ENCODE measurements at regions not wholly inside any gene's neighbourhood (a gene's known extent, or its start where the extent isn't known, plus 50 kb on each side); places are given as distances from the start of the nearest gene placed in this dataset.

GRCh38 chr18:76571689-76572088, 76.6 kb upstream of the ZNF516 start:
- intact Hi-C loops (cut with micrococcal nuclease): no loop called here
- in situ Hi-C loops (cut with MboI; ENCODE audit: low sequenced_read_pairs): no loop called here
- no peak overlapping the region for H2AK5ac ChIP-seq (ENCODE audit: low read depth, low read length)
- H2AK9ac ChIP-seq (replicated peaks; ENCODE audit: low read depth, low read length, poor library complexity): no peak overlapping the region
- WGBS, 2 experiments (ENCODE audit: extremely low coverage in 2 of 2, insufficient read length in 1 of 2): no CpG with 5 or more reads among the region's 3 CpGs
- no peak overlapping the region for H4K8ac ChIP-seq (ENCODE audit: low read depth in 2 of 2, low read length in 2 of 2)
- no peak overlapping the region for H3K4me2 ChIP-seq (ENCODE audit: low read depth, low read length)
- TF ChIP-seq NFE2L2 (IDR thresholded peaks at IDR 0.05; ENCODE audit: low read depth, low read length): no peak
- H4K91ac ChIP-seq (ENCODE audit: insufficient read depth, low read depth, low read length): no peak overlapping the region
- dilution Hi-C loops (cut with HindIII; ENCODE audit: low sequenced_read_pairs, unreplicated experiment): no loop called here
- ATAC-seq (ENCODE audit: low read depth) (no peak), DNase-seq (no peak)
- no peaks in the 10 kb centered on the region for H4K20me1 ChIP-seq (ENCODE audit: insufficient read depth, low read length)
- no peak overlapping the region for H3K9ac ChIP-seq (ENCODE audit: low read depth, low read length)
- CTCF ChIA-PET: interaction anchor here (1.3 kb wide), 1 partner anchor 11 kb away, joined by 3 read pairs; no protein-coding TSS in a partner anchor
- H3K9me1 ChIP-seq (ENCODE audit: insufficient read depth, low read length): peaks cover 16% of the 10 kb centered on the region
- no peak overlapping the region for H2BK20ac ChIP-seq (ENCODE audit: low read depth, low read length)
- no peak overlapping the region for H4K5ac ChIP-seq (ENCODE audit: low read depth, low read length)
- H3K56ac ChIP-seq (ENCODE audit: extremely low read depth, insufficient read depth, low read length): no peak overlapping the region
- POLR2A ChIA-PET (ENCODE audit: unreplicated experiment): no interaction called here
- no peak overlapping the region for H2BK5ac ChIP-seq (ENCODE audit: low read depth, low read length, poor library complexity, severe bottlenecking)
- H3K4me1 ChIP-seq (ENCODE audit: control insufficient read depth, insufficient read depth, low read length): peaks cover 12% of the 10 kb centered on the region
- no TSS peak for BruUV-seq (replicated peaks)
- H3K23ac ChIP-seq (ENCODE audit: low read depth, low read length): no peak overlapping the region
- no peaks in the 10 kb centered on the region for H3K9me3 ChIP-seq (ENCODE audit: control insufficient read depth, insufficient read depth, low read length)
- no peaks in the 10 kb centered on the region for H3K27me3 ChIP-seq (ENCODE audit: control insufficient read depth, insufficient read depth, low read length)
- H3K4me3 ChIP-seq (ENCODE audit: insufficient read depth, low read depth, low read length): no peak overlapping the region
- H2BK15ac ChIP-seq (ENCODE audit: low read depth, low read length): no peak overlapping the region
- peaks cover 2 to 26% of the 10 kb centered on the region in 2 experiments; a peak in 3 of 4 replicates for H3K79me1 ChIP-seq (ENCODE audit: low read depth in 1 of 2, low read length in 2 of 2)
- H3K4ac ChIP-seq (ENCODE audit: low read depth, low read length): no peak overlapping the region
- H3K14ac ChIP-seq (replicated peaks; ENCODE audit: low read depth, low read length): no peak overlapping the region
- no peak overlapping the region for H3K27ac ChIP-seq (ENCODE audit: insufficient read depth, low read length)
- H3K36me3 ChIP-seq (ENCODE audit: control insufficient read depth, insufficient read depth, low read length): no peaks in the 10 kb centered on the region
- no peak overlapping the region for H2AFZ ChIP-seq (replicated peaks; ENCODE audit: low read length, poor library complexity)
- no peak overlapping the region for H2BK120ac ChIP-seq (ENCODE audit: low read depth, low read length)
- no peak overlapping the region for H3K18ac ChIP-seq (ENCODE audit: low read depth, low read length)

Data from IMR-90 (cell line).